ENCODE measurements at regions not wholly inside any gene's neighbourhood (a gene's known extent, or its start where the extent isn't known, plus 50 kb on each side); places are given as distances from the start of the nearest gene placed in this dataset.
"Not testable (repeated sequence)": the region's sequence is repeated elsewhere in the genome, so short reads cannot be mapped to it uniquely, and the experiment has no call there.

DNA sequence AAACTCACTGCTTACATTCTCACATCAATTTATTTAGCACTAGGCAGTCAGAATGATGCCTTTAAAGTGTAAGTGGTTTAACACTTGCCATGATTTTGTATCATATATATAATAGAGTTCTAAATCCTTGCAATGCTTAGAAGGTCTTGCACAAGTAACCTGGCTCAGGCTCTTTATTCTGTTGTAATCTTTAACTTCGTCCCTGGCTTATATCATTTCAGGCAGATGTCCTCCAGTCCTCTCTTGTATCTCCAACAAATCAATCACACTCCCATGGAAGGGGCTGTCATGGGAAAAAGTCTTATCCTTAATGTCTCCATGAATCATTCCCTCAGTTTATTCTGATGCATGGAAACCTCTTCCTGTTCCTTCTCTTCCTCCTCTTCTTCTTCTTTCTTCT, 841.6 kb upstream of the B3GALT2 start:
- DNase-seq (ENCODE audit: low read depth in 3 of 3, low spot score in 2 of 3), result no peak

DNA sequence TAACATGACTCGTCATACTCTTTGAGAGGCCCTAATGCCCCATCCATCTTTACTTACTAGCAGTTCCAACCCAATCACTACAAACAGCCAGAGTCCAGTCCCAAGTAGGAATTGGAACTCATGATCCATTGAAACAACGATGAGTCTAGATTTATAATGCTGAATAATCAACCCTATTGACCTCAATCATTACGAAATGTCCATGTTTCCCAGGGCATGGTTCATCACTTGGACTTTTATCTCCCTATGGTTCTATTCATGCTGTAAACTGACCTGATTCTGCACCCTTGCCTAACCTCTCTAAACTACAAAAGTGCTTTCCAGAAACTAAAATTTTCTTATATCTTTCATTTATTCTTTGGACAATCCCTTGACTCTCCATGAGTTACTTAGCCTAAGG, 840.0 kb upstream of the B3GALT2 start:
- DNase-seq (ENCODE audit: low read depth in 3 of 3, low spot score in 2 of 3), result no peak

DNA sequence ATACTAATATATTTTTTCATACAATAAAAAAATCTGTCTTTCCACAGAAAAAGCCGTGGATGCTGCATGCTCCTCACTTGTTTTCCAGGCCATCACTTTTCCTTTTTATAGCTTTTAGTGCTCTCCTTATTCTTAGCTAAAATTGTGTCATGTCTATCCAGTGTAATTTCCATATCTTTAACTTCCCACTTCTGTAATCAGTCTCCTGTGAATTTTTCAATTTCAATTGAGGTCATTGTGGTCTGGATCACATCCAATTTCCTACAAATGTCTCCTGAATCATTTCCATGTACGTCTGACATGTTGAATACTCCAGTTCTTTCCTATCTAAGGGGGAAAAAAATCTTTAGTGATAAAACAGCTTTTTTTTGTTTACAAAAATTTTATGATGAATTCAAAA, 838.2 kb upstream of the B3GALT2 start:
- DNase-seq (ENCODE audit: low read depth in 3 of 3, low spot score in 2 of 3), result no peak

DNA sequence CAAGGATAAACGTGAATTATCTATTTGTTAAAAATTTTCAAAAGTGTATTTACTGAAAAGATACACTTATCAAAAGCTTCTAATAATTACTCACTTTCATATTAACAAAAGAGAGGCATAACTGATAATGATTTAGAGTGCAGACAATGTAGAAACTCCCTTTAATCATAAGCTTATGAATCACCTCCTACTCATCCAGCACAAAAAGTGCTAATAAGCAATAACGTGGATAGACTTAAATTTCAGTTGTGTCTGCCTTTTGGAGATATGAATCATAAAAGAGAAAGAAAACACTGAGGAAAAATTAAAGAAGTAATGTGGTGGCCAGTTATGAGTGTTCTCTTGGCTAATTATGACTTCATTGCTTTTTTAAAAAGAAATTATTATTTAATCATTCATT, 827.6 kb upstream of the B3GALT2 start:
- no peak for DNase-seq (ENCODE audit: low read depth in 3 of 3, low spot score in 2 of 3)

DNA sequence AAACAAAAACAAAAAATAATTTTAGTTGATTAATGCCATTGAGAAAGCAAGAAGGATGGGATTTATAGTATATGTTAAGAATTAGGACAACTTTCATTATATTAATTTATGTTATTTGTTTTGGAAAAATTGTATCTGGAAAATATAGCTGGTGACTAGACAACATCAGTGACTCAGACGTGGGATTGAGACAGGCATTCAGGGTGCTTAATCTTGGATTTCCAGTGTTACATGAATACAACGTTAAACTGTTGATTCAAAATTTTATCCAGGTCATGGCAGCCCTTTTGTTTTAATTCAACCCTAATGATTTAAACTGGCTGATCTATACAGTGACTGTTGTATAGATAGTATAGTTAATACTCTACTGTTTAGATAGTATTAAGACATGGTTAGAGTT, 827.1 kb upstream of the B3GALT2 start:
- DNase-seq (ENCODE audit: low read depth in 3 of 3, low spot score in 2 of 3), result no peak

- DNase-seq (ENCODE audit: low read depth in 3 of 3, low spot score in 2 of 3), result no peak
These were observed 817.7 kb upstream of the B3GALT2 start for GRCh38 chr1:194004146-194004545.

DNA sequence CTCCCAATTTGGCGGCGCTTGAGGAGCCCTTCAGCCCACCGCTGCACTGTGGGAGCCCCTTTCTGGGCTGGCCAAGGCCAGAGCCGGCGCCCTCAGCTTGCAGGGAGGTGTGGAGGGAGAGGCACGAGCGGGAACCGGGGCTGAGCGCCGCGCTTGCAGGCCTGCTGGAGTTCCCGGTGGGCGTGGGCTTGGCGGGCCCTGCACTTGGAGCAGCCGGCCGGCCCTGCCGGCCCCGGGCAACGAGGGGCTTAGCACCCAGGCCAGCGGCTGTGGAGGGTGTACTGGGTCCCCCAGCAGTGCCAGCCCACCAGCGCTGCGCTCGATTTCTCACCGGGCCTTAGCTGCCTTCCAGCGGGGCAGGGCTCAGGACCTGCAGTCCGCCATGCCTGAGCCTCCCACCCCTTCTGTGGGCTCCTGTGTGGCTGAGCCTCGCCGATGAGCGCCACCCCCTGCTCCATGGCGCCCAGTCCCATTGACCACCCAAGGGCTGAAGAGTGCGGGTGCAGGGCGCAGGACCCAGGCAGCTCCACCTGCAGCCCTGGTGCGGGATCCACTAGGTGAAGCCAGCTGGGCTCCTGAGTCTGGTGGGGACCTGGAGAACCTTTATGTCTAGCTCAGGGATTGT, 815.4 kb upstream of the B3GALT2 start:
- DNase-seq (ENCODE audit: low read depth in 3 of 3, low spot score in 2 of 3), result not testable (repeated sequence)

- no peak for DNase-seq (ENCODE audit: low read depth in 3 of 3, low spot score in 2 of 3)
These were observed 802.5 kb upstream of the B3GALT2 start for GRCh38 chr1:193988885-193989284.

DNA sequence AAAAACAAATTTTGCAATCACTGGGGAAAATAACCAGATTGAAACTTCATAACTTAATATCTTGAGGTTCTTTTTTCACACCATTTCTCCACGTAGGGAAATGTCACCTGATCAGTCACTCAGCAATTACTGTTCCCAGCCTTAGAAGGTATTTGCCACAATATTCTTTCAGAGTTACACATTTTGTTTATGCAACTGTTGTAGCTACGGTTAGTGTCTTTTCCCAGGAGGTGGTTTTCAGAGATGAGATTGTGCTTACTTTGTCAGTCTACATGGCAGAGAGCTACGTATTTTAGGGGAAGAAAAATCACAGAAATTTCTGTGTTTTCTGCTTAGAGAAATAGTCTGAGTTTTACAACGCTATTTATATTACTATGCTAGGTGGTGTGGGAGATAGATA, 792.8 kb upstream of the B3GALT2 start:
- DNase-seq (ENCODE audit: low read depth in 3 of 3, low spot score in 2 of 3), result no peak

- no peak for DNase-seq (ENCODE audit: low read depth in 3 of 3, low spot score in 2 of 3)
These were observed 787.9 kb upstream of the B3GALT2 start for GRCh38 chr1:193974286-193974798.

DNA sequence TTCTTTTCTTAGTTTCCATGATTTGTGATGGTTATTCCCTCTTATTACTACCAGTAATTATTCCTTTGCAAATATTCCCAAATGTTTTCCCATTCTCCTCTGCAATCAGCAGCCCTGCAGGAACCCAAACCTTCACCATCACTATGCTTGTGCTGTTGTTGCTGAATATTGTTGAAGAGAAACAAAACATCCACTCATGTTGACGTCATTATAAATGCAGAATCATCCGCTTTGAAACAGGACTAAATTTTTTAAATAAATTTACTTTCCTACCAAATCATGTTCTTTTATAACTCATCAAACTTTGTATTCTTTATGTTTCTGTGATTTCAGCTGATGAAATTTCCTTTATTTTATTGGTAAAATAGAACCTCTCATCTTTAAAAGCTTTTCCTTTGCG, 787.0 kb upstream of the B3GALT2 start:
- no peak for DNase-seq (ENCODE audit: low read depth in 3 of 3, low spot score in 2 of 3)

- no peak for DNase-seq (ENCODE audit: low read depth in 3 of 3, low spot score in 2 of 3)
These were observed 785.2 kb upstream of the B3GALT2 start for GRCh38 chr1:193971595-193971994.

GRCh38 chr1:193960499-193960898, 774.1 kb upstream of the B3GALT2 start:
- no peak for DNase-seq (ENCODE audit: low read depth in 3 of 3, low spot score in 2 of 3)

- no peak for DNase-seq (ENCODE audit: low read depth in 3 of 3, low spot score in 2 of 3)
These were observed 773.6 kb upstream of the B3GALT2 start for GRCh38 chr1:193960040-193960439.

DNA sequence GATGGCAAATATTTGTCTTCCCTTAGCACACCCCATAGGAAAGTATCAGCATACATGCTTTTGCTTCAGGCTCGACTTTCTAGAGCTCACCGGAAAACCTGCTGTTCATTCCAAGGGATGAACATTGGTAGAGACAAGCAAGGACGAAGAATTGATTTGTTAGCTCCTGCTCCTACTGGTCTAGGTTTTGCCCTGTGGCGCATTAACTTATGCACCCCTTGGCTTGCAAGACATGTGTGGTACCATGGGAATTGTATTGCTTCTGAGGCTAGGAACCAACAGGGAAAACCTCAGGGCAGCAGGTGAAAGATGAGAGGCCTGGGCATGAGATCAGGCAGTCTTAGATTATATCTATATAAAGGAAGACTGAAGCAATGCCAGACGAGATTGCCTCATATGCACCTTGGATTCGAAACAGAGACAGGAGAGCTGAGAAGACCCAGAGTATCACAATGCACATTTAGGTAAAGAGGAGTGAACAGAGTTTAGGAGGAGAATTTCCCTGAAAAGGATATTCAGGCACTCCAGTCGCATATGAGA, 771.2 kb upstream of the B3GALT2 start:
- no peak for DNase-seq (ENCODE audit: low read depth in 3 of 3, low spot score in 2 of 3)

DNA sequence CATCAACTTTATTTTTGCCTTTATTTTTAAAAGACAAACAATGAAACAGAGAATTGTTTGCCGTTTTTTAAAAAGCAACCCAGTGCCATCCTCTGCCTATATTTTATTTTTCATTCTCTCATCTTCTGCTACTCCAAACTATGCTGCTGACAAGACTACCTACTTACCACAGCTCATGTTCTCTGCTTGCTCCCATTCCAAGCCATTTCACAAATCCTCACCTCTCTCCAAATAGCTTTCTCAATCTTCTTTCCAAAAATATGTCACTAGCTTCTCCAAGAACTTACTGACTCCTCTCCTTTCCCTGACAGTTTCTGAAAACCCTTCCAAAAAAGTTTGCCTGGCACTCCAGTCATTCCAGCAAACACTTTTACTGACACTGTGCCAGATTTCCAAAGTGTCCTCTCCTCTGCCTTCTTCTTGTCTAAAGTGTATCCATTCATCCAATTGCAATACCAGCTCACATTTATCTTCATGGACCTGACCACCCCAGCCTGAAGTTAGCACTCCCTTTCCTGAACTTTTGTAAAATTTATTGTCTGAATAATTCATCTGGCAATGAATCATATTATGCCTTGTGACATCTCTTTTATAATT, 766.5 kb upstream of the B3GALT2 start:
- DNase-seq (ENCODE audit: low read depth in 3 of 3, low spot score in 2 of 3), result no peak

DNA sequence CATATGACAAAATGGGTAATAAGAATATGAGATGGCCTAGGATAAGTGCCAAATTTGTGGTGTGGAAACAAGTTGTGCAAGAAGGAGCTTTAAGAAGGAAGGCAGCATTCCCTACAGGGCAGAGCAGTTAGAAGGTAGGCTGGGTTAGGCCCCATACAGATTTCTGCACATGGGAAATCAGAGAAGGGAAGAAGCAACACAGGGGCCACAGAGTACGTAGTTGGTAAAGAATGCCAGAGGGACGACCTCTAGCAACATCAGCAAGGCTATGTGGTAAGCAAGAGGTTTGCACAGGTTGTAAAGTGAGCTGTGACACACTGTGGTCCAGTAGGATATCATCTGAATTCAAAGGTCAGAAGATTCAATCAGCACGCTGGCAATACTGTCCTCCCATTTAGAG, 765.6 kb upstream of the B3GALT2 start:
- no peak for DNase-seq (ENCODE audit: low read depth in 3 of 3, low spot score in 2 of 3)

GRCh38 chr1:193944454-193944853, 758.0 kb upstream of the B3GALT2 start:
- no peak for DNase-seq (ENCODE audit: low read depth in 3 of 3, low spot score in 2 of 3)

- no peak for DNase-seq (ENCODE audit: low read depth in 3 of 3, low spot score in 2 of 3)
These were observed 753.8 kb upstream of the B3GALT2 start for GRCh38 chr1:193940176-193940575.

DNA sequence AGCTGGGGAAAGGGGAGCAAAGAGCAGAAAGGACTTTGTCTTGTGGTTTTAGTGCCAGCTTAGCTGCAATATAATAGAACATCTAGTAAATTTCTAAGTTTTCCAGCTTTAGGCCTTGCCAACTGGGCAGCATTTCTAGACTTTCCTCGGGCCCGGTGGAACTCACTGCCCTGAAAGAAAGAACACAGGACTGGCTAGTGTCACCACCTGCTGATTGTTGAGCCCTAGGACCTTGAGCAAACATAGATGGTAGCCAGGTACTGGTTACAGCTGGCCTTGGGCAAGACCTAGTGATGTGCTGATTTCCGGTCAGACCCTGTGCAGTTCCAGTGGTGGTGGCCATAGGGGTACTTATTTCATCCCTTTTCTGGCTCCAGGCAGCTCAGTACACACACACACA, 753.2 kb upstream of the B3GALT2 start:
- no peak for DNase-seq (ENCODE audit: low read depth in 3 of 3, low spot score in 2 of 3)

DNA sequence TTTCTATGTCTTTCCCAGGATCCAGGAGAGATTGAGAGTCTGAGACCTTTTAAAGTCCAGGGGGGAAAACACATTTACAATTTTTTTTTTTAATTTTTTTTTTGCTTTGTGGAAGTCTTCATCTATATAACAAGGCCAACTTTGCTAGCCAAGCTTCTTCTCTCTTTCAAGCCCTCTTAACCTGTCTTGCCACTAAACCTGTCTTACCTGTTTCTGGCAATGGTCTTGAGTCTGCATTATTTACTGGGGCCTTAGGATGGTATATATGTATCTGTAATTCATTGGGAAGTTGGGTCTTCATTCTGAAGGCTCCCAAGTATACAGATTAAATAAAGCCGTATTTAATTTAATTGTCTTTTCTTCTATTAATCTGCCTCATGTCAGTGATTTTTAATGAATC, 750.9 kb upstream of the B3GALT2 start:
- no peak for DNase-seq (ENCODE audit: low read depth in 3 of 3, low spot score in 2 of 3)

GRCh38 chr1:193932979-193933378, 746.6 kb upstream of the B3GALT2 start:
- DNase-seq (ENCODE audit: low read depth in 3 of 3, low spot score in 2 of 3), result no peak

Data from right renal cortex interstitium (tissue), 3 donors.